NCI-H82 treated with DMSO at 0.1 percent for 48 hours (cell line): ENCODE measurements at regions not wholly inside any gene's neighbourhood (a gene's known extent, or its start where the extent isn't known, plus 50 kb on each side); places are given as distances from the start of the nearest gene placed in this dataset.
"Not testable (repeated sequence)": the region's sequence is repeated elsewhere in the genome, so short reads cannot be mapped to it uniquely, and the experiment has no call there.

ENCODE experiments used
- DNase-seq: peaks from one replicate; lab custom pipeline; 2025; ENCODE audit not compliant: unreplicated experiment; lab: John Stamatoyannopoulos, UW

- no peak for DNase-seq
These were observed 266.4 kb downstream of the CXCL12 start for GRCh38 chr10:44118500-44118899.

- no peak for DNase-seq
These were observed 268.4 kb downstream of the CXCL12 start for GRCh38 chr10:44116474-44116873.

GRCh38 chr10:44115516-44115915 lies 269.4 kb downstream of the CXCL12 start:
- DNase-seq, result no peak

- no peak for DNase-seq
These were observed 270.5 kb downstream of the CXCL12 start for GRCh38 chr10:44114441-44114840.

GRCh38 chr10:44112280-44112679 lies 272.6 kb downstream of the CXCL12 start:
- not testable (repeated sequence) for DNase-seq

- no peak for DNase-seq
These were observed 279.2 kb downstream of the CXCL12 start for GRCh38 chr10:44105696-44106095.

- DNase-seq, result no peak
These were observed 282.1 kb downstream of the CXCL12 start for GRCh38 chr10:44102726-44103255.

GRCh38 chr10:44101082-44101481 lies 283.8 kb downstream of the CXCL12 start:
- DNase-seq, result no peak

GRCh38 chr10:44099511-44099910 lies 285.4 kb downstream of the CXCL12 start:
- no peak for DNase-seq

GRCh38 chr10:44096217-44096616 lies 288.7 kb downstream of the CXCL12 start:
- not testable (repeated sequence) for DNase-seq

- no peak for DNase-seq
These were observed 295.2 kb downstream of the CXCL12 start for GRCh38 chr10:44089671-44090070.

- DNase-seq, result no peak
These were observed 297.5 kb downstream of the CXCL12 start for GRCh38 chr10:44087403-44087802.

- no peak for DNase-seq
These were observed 301.0 kb downstream of the CXCL12 start for GRCh38 chr10:44083719-44084400.

GRCh38 chr10:44071479-44071878 lies 313.4 kb downstream of the CXCL12 start:
- DNase-seq, result no peak

GRCh38 chr10:44070282-44070681 lies 314.6 kb downstream of the CXCL12 start:
- no peak for DNase-seq

- DNase-seq, result no peak
These were observed 315.3 kb downstream of the CXCL12 start for GRCh38 chr10:44069573-44069972.

GRCh38 chr10:44068716-44069482 lies 316.0 kb downstream of the CXCL12 start:
- DNase-seq, result no peak

GRCh38 chr10:44067432-44067831 lies 317.5 kb downstream of the CXCL12 start:
- DNase-seq, result no peak

GRCh38 chr10:44066527-44067255 lies 318.2 kb downstream of the CXCL12 start:
- no peak for DNase-seq

- DNase-seq, result no peak
These were observed 318.9 kb downstream of the CXCL12 start for GRCh38 chr10:44065788-44066526.
